GM18868 (cell line): ENCODE measurements at regions not wholly inside any gene's neighbourhood (a gene's known extent, or its start where the extent isn't known, plus 50 kb on each side); places are given as distances from the start of the nearest gene placed in this dataset.
"Not testable (repeated sequence)": the region's sequence is repeated elsewhere in the genome, so short reads cannot be mapped to it uniquely, and the experiment has no call there.

Source experiments
- ATAC-seq: cut with Tn5 transposase; IDR thresholded peaks from one replicate; pipeline ENCODE4 v1.9.1; 2021; ENCODE audit warnings: mild to moderate bottlenecking, moderate library complexity; ENCODE audit not compliant: unreplicated experiment

DNA sequence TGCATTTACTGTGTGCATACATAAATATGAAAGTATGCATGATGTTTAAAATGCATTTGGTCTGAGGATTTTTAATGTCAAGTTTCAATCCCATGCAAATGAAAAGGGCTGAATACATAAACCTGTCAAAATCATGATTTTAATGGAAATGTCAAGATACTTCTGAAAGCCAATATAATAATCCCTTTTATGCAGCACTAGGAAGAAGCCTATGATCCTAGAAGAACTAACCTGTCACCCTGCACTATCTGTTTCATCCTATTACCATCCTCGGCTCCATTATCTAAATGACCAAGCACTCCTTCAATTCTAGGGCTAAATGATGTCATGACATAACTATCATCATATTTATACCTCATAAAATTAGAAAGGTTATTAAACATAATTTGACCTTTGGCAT is 2229.4 kb upstream of the WWC1 start:
- no peak for ATAC-seq

DNA sequence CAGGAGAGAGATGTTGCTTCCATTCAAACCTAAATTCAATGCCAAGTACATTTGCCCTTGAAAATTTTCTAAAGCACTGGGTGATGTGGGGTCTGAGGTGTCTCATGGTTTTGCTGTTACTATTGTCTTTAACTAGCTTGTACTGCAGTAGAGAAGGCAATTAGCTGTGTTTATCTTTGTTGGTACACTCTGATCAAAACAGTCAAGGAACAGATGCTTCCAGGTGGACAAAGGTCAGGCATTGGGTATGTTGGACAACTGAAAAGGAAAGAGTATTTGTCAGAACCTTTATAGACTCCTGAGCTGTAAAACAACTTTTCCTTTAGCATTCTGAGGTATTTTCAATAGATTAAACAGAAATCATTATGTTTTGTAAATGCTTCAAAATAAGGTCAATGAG is 2228.7 kb upstream of the WWC1 start:
- ATAC-seq: no peak

DNA sequence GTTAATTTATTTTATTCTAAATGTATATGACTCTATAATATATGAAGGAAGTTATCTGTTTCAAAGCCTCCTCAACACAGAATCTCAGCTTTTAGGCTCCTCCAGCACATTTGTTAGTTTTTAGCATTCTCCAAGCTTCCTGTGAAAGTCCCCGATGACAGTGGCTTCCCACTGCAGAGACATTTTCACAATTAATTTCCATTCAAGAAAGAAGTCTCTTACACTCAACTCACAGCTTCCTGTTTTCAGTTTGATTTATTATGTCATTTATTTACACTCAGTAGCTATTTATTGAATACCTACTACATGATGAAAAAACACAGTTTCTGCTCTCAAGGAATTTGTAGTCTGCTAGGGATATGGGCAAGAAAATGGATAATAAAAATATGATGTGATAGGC is 2228.2 kb upstream of the WWC1 start:
- ATAC-seq: no peak

DNA sequence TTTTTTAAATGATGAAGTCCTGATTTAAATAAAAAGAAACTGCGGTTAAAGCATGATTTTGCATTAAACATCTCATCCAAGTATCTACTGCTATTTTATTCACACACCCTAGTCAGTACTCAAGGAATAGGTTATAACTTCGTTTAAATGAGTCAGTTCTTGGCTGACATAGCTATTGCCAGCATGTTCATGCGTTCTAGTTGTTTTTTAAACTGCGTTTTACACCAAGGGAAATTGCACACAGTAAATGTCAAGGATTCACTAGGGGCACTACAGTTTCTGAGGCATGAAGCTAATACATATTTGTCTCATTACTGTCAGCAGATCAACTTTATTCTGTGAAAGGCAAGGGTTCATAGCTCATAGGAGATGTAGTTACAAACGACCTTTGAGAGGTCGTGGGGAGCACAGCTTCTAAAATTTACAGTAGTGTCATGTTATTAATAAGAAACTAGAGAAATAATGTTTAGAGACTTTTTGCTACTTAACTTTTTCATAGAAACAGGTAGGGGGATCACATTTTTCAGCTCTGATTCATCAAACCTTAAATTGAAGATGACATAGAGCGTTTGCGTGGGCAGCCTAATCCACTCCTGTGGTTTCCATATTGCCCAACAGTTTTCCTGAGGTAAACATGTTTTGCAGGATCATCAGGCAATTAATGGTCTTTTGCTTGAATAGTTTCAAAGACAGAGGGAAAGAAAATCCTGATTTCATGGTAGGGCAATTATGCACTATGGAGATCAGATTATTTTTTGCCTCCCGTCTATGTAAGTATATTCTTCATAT is 2222.7 kb upstream of the WWC1 start:
- no peak for ATAC-seq

DNA sequence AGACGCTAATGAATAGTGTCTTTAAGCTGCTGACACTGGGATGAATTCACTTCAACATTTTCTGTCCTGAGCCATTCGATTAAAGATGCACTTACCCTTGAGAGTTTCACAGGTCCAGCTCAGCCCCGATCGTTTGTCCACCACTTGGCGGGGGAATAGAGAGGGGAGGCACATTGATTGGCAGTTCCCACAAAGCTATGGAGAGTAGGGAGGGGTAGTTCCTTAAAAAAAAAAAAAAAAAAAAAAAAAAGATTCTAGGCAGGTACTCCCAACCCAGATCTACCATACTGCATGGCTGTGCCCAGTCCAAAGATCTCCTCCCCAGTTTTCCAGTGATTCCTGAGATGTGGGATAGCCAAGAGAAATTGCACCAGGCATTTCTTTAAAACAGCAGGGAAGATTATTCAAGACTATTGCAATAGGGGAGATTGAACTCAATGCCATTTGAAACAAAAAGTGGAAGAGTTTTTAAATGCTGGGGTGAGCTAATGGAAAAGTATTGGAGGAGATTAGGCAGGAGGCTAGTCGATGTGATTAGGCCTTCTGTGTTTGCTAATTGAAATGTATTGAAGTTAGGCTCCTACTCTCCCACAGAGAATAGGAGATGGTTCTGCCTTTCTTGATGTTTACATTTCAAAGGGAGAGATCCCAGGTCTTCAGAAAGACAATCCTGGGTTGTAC is 2217.4 kb upstream of the WWC1 start:
- no peak for ATAC-seq

DNA sequence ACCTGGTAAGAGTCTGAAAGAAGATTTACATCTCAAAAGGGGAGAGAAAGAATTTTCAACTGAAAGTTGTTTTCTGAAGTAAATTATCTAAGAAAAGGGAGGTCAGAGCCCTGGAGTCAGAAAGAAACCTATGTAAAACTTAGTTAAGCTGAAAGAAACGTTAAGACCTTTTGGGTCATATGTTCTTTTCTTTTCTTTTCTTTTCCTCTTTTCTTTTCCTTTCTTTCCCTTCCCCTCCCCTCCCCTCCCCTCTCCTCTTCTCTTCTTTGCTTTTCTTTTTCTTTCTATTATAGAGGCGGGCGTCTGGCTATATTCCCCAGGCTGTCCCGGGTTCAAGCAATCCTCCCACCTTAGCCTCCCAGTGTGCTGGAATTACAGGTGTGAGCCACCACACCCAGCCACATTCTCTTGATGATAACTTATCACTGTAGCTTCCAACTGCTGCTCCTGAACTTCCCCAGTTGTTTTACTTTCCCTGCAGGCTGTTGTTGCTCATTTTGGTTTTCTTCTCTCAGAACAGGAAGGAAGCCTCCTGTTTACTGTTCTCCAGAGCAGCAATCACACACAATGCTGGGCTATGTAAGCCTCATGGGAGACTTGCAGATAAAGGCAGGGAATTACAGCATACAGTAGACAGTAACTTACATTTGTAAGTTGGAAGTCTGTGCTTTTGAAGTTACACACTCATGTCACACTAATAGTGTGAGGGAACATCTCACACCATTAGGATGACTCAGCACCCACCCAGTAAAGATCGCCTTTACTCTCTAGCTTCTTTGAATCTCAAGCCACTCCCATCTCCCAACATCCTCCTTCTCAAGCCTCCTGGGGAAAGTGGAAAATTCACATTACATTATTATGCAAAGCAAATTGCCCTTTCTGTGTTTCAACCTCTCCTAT is 2216.6 kb upstream of the WWC1 start:
- ATAC-seq: no peak

DNA sequence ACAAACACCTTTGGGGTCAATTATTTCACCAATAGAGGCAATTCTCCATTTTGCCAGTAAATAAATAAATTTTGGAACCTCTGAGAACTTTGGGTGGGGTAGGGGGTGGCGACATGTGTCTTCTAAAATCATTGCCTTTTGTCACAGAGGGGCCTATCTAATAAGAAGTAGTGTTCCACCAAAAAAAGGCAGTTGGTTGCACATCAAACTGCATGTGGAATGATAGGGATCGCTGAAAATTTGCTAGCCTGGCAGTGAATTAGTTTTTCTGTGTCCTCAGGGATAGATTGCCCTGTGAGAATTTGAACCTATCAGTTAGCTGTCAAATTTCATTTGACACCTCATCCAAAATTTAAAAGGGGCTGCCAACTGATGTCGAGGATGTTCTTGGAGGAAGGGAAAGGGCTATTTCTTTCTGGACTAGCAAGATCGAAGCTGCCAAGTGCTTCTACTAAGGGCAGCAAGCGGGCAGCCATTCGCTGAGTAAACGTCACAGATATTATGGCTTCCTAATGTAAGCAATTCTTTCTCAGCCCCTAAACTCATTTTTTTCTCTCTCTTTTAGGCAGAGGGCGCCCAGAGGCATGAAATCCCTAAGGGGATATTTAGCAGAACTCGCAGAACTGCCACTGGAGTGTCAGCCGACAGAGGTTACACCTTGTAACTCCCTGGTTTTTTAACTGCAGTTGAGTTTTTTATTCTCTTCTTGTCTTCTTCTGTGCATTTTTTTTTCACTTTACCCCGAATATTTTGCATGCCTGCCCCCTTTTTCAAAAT is 2208.1 kb upstream of the WWC1 start:
- no peak for ATAC-seq

DNA sequence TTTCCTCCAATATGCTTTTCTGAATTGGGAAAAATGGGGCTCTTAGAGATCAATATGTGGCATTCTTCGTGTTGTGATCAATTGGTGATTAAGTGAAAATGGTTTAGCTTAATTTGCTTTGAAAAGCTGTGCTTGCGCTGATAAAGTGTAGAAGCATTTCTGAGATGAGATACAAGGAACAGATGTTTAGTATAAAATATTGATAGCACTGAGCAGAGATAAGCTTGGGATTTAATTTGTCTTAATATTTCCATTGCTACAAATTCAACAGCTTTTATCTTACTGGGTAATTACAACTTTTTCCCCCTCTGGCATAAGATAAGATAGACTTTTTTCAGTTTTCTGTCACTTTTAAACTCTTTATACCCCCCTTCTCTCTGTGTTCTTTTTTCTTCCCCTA is 2204.9 kb upstream of the WWC1 start:
- ATAC-seq: no peak

DNA sequence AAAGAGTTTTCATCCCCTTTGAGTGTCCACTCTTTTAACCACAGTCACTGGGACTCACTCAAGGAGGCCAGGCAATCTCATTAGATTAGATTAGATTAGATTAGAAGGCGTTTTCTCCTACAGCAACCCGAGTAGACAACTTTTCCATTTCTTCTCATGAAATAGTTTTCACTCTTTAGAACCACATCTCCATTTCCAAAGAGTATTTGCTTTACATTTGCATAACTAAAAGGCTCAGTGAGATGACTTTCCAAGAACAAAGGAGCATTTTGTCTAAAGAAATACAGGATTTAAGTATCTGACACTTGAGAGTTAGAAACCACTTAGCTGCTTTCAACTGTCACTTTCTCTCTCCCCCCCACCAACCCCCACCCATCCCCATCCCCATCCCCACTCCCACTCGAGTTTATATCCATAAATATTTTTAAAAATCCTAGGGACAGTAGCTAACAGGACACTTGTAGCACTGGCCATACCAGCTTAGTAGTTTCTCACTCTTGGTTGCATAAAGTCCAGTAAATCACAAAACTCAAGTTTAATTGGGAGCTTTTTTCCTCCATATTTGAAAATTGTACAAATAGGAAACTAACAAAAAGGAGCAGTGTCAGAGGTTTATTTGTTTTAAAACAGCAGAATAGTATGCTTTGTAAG is 2202.9 kb upstream of the WWC1 start:
- no peak for ATAC-seq

DNA sequence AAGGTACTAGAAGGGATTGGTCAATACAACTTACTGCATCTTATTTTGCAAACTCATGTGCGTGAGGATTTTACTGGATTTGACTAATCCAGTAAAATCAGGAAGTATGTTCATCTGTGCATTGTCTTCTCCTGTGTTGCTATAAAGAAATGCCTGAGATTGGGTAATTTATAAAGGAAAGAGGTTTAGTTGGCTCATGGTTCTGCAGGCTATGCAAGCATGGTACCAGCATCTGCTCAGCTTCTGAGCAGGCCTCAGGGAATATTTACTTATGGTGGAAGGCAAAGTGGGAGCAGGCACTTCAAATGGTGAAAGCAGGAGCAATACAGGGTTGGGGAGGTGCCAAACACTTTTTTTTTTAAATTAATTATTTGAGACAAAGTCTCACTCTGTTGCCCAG is 2199.5 kb upstream of the WWC1 start:
- ATAC-seq: no peak

DNA sequence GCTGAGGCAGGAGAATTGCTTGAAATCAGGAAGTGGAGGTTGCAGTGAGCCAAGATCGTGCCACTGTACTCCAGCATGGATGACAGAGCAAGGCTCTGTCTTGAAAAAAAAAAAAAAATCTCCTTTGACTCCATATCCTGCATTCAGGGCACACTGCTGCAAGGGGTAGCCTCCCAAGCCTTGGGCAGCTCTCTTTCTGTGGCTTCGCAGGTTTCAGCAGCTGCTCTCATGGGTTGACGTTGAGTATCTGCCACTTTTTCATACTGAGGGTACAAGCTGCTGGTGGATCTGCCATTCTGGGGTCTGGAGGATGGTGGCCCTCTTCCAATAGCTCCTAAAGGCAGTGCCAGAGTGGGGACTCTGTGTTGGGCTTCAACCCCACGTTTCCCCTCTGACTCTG is 2198.1 kb upstream of the WWC1 start:
- no peak for ATAC-seq

DNA sequence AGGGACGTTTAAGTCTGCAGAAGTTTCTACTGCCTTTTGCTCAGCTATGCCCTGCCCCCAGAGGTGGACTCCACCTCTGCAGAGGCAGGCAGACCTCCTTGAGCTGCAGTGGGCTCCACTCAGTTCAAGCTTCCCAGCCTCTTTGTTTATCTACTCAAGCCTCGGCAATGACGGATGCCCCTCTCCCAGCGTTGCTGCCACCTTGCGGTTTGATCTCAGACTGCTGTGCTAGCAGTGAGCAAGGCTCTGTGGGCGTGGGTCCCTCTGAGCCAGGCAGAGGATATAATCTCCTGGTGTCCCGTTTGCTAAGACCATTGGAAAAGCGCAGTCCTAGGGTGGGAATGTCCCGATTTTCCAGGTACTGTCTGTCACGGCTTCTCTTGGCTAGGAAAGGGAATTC is 2188.5 kb upstream of the WWC1 start:
- no peak for ATAC-seq

DNA sequence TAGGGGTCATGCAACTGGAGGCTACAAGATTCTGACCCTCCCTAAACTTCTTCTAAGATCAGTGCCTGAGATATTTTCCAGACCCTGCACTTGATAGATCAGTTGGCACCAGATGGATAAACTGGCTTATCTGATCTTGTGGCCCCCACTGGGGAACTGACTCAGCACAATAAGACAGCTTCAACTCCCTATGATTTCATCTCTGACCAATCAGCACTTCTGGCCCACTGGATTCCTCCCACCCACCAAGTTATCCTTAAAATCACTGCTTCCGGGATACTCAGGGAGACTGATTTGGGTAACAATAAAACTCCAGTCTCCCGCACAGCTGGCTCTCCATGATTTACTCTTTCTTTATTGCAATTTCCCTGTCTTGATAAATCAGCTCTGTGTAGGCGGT is 2180.4 kb upstream of the WWC1 start:
- ATAC-seq: no peak

DNA sequence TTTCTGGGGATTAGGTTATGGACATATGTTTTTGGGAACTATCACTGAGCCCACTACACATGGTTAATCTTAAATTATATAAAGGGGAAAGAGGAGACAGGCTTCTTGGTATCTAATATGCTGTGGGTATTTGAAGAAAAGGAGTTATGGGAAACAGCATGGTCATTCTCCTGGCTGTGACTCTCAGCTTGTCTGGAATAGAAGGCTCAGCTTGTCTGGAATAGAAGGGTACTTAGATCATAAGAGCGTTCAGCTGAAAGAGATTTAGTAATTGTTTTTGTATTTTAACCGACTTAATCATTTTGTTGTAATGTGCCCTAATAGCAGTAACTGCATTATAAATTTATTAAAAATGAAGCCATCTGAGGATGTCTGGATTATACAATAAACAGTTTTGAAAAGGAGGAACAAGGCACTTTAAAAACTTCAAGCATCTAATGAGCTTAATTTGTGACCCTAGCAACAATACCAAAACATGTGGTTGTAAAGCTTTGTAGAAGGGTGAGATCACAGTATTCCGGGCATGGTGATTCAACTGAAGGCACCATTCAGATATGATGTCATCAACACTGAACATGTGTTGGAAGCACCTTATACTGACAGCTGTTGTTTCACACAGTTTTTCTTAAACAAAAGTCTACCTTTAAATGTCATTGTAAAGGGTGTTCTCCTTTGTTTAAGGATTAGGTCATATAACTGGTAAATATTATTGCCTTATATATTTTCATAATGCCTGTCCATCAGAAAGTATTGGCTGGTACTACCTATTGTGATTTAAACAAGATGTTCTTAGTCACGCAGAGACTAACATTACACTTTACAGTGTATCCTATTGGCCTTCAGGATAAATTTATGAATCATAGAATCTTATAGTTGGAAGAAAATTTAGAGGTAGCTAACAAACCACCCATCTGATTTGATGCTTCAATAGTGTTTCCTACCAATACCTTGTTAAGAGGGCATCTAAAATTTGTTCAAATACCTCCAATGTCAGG is 2174.1 kb upstream of the WWC1 start:
- no peak for ATAC-seq

DNA sequence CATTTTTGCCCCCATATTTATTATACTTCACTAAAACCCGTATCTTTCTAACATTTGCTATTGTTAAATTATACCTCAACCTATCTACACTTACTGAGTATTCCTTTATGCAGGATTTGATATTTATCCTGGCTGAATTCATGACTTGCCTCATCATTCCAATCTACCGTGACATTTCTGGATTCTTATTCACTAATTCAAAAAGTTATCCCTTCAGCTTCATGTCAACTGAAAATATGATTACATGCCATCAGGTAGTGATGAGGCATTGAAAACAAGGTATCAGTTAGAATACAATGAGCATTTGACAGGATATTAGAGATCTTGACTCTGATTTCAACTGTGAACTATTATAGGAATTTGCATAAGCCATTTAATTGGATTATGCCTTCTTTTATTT is 2171.9 kb upstream of the WWC1 start:
- no peak for ATAC-seq

DNA sequence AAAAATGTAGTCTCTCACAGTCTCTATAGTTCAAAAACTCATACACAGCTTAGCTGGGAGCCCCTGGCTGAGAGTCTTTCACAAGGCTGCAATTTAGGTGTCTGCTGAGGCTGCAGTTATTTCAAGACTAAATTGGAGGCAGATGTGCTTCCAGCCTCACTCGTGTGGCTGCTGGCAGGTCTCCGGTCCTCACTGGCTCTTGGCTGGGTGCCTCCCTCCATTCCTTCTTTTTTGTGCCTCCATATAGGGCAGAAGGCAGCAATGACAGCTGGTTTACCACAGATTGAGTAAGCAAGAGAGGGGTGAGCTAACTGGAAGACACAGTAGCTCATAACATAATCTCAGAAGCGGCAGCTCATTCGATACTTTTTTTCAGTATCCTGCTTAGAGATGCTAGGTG is 2167.7 kb upstream of the WWC1 start:
- no peak for ATAC-seq

DNA sequence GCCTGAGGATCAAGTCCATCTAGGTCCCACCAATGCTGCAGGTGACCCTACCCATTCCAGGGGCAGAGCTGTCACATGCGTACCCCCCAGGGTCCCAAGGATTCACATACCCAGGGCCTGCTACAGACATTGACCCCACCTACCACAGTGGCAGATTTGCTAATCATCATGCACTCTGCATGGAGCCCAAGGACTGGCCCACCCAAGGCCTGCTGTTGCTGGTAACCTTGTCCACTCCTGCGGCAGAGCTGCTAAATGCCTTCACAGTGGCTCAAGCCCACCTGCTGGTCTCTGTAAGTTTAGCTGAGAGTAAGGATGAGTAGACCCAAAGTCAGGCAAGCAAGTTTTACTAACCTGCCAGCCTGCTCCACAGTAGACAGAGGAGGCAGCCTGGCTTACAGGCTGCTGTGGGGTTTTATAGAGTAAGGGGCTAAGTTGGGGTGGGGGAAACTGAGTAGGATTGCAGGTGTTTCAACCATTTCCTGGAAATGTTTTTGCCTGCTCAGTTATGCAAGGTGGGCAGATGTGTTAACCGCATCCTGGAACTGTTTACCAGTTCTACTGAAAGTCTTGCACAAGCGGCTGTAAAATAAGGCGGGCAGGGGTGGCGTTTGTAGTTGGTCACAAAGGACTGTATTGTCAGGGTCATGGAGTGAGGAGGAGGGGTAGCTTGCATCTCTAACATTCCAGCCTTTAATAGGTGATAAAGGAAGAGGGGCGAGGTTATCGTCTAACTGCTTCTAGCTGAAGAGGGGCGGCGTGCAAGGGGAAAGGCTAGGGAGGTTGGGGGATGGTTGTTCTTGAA is 2163.5 kb upstream of the WWC1 start:
- ATAC-seq: no peak

DNA sequence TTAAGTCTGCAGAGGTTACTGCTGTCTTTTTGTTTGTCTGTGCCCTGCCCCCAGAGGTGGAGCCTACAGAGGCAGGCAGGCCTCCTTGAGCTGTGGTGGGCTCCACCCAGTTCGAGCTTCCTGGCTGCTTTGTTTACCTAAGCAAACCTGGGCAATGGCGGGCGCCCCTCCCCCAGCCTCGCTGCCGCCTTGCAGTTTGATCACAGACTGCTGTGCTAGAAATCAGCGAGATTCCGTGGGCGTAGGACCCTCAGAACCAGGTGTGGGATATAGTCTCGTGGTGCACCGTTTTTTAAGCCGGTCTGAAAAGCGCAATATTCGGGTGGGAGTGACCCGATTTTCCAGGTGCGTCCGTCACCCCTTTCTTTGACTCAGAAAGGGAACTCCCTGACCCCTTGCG is 2146.3 kb upstream of the WWC1 start:
- ATAC-seq: not testable (repeated sequence)
